Nephron (organoid): ENCODE measurements at regions not wholly inside any gene's neighbourhood (a gene's known extent, or its start where the extent isn't known, plus 50 kb on each side); places are given as distances from the start of the nearest gene placed in this dataset.
A peak's percentile ranks its signal among the peaks of the same experiment; 100 is the strongest.

Experiments
- H3K27ac Mint-ChIP-seq, 3 experiments: 2 replicates each; pipeline ENCODE4 v1.8.0; 2020; ENCODE audit warnings: mixed read lengths in 3 of 3, mild to moderate bottlenecking in 2 of 3, moderate library complexity in 1 of 3
- H3K27me3 Mint-ChIP-seq: 2 replicates; pipeline ENCODE4 v1.8.0; 2021; ENCODE audit warnings: low read depth, mild to moderate bottlenecking, moderate library complexity, mixed read lengths
- H3K36me3 Mint-ChIP-seq: 2 replicates; pipeline ENCODE4 v1.8.0; 2020; ENCODE audit warnings: low read depth, mixed read lengths
- H3K4me1 Mint-ChIP-seq: 2 replicates; pipeline ENCODE4 v1.8.0; 2020; ENCODE audit warnings: mixed read lengths
- H3K4me3 Mint-ChIP-seq, 3 experiments: 2 replicates each; pipeline ENCODE4 v1.8.0; 2020; ENCODE audit warnings: mild to moderate bottlenecking in 3 of 3, mixed read lengths in 3 of 3, moderate library complexity in 2 of 3
- H3K9me3 Mint-ChIP-seq: 2 replicates; pipeline ENCODE4 v1.8.0; 2020; ENCODE audit warnings: mixed read lengths
- CTCF ChIP-seq, 3 experiments: fragments of 200-600 bp; sonication (generic); IDR thresholded peaks; one replicate each; pipeline ENCODE4 v1.5.0; 2021; ENCODE audit warnings: antibody characterized with exemption in 3 of 3; ENCODE audit not compliant: unreplicated experiment in 3 of 3

GRCh38 chr5:57698086-57698485, 215.5 kb upstream of the ACTBL2 start:
- Mint-ChIP-seq H3K4me1 (peaks cover 33% of the 10 kb centered on the region), H3K27me3 (no peaks in the 10 kb centered on the region), H3K36me3 (no peaks in the 10 kb centered on the region), H3K27ac (peak overlapping the region in 1 of 3 experiments; percentile 72), H3K9me3 (no peaks in the 10 kb centered on the region), H3K4me3 (no peak overlapping the region)
- no peak for TF ChIP-seq CTCF (IDR thresholded peaks at IDR 0.05; ENCODE audit: unreplicated experiment in 3 of 3)

- H3K9me3 Mint-ChIP-seq = no peaks in the 10 kb centered on the region
- peaks cover 38% of the 10 kb centered on the region for H3K4me1 Mint-ChIP-seq
- peak overlapping the region; percentile 42 to 74 (median 72) for H3K27ac Mint-ChIP-seq
- H3K36me3 Mint-ChIP-seq = no peaks in the 10 kb centered on the region
- no peak for TF ChIP-seq CTCF (IDR thresholded peaks at IDR 0.05; ENCODE audit: unreplicated experiment in 3 of 3)
- H3K27me3 Mint-ChIP-seq = no peaks in the 10 kb centered on the region
- peak overlapping the region in 1 of 3 experiments; percentile 6 for H3K4me3 Mint-ChIP-seq
These were observed 214.4 kb upstream of the ACTBL2 start for GRCh38 chr5:57696825-57697570.

- H3K27me3 Mint-ChIP-seq = no peaks in the 10 kb centered on the region
- no peaks in the 10 kb centered on the region for H3K9me3 Mint-ChIP-seq
- no peak for TF ChIP-seq CTCF (IDR thresholded peaks at IDR 0.05; ENCODE audit: unreplicated experiment in 3 of 3)
- H3K36me3 Mint-ChIP-seq = no peaks in the 10 kb centered on the region
- H3K4me3 Mint-ChIP-seq = no peak overlapping the region
- peak overlapping the region; percentile 42 to 74 (median 72) for H3K27ac Mint-ChIP-seq
- peaks cover 38% of the 10 kb centered on the region for H3K4me1 Mint-ChIP-seq
These were observed 213.8 kb upstream of the ACTBL2 start for GRCh38 chr5:57696389-57696769.

- Mint-ChIP-seq H3K27me3 (no peaks in the 10 kb centered on the region), H3K9me3 (no peaks in the 10 kb centered on the region), H3K4me3 (no peak overlapping the region), H3K27ac (peak overlapping the region; percentile 32 to 75 (median 42)), H3K4me1 (peaks cover 38% of the 10 kb centered on the region), H3K36me3 (no peaks in the 10 kb centered on the region)
- TF ChIP-seq CTCF (IDR thresholded peaks at IDR 0.05; ENCODE audit: unreplicated experiment in 3 of 3) = no peak
These were observed 213.2 kb upstream of the ACTBL2 start for GRCh38 chr5:57695706-57696388.

- Mint-ChIP-seq H3K27me3 (no peaks in the 10 kb centered on the region), H3K9me3 (no peaks in the 10 kb centered on the region), H3K4me1 (peaks cover 38% of the 10 kb centered on the region), H3K27ac (peak overlapping the region in 1 of 3 experiments; percentile 75), H3K4me3 (no peak overlapping the region), H3K36me3 (no peaks in the 10 kb centered on the region)
- TF ChIP-seq CTCF (IDR thresholded peaks at IDR 0.05; ENCODE audit: unreplicated experiment in 3 of 3) = no peak
These were observed 212.6 kb upstream of the ACTBL2 start for GRCh38 chr5:57695179-57695578.
